Caco-2 (cell line): ENCODE measurements at regions not wholly inside any gene's neighbourhood (a gene's known extent, or its start where the extent isn't known, plus 50 kb on each side); places are given as distances from the start of the nearest gene placed in this dataset.

Source experiments
- BruUV-seq: library from RNA; stranded (reverse); fragments of 400-500 nt; replicated peaks from 2 replicates; lab custom pipeline; 2021; lab: Mats Ljungman, UMichigan
- CTCF ChIA-PET: fragments of 300-600 bp; sonication (Branson Sonifier 250); formaldehyde crosslinking; loops from one replicate; lab custom pipeline; 2022; ENCODE audit warnings: antibody characterized with exemption; lab: Charles Lee
- POLR2A ChIA-PET: fragments of 300-600 bp; sonication (Branson Sonifier 250); formaldehyde crosslinking; loops from one replicate; lab custom pipeline; 2022; ENCODE audit warnings: antibody characterized with exemption; lab: Charles Lee
- DNase-seq, 2 experiments: peaks; one replicate each; pipeline versions ENCODE4 v3.0.0 to v3.0.0-alpha.2; 2020 to 2022
- H3K27me3 ChIP-seq: replicated peaks from 2 replicates; pipeline ENCODE4 v1.6.0; 2011; ENCODE audit warnings: low read length; ENCODE audit not compliant: control insufficient read depth, insufficient read depth
- H3K36me3 ChIP-seq: 2 replicates; pipeline ENCODE4 v1.5.1; 2011; ENCODE audit warnings: low read length; ENCODE audit not compliant: control insufficient read depth, insufficient read depth
- H3K4me1 ChIP-seq: fragments of 250-450 bp; sonication (Bioruptor Pico); 2 replicates; pipeline ENCODE4 v1.5.1; 2020; ENCODE audit warnings: mild to moderate bottlenecking
- H3K4me3 ChIP-seq: 2 replicates; pipeline ENCODE4 v1.5.1; 2011; ENCODE audit warnings: low read depth, mild to moderate bottlenecking, control low read depth, low read length
- H3K9me3 ChIP-seq: fragments of 250-450 bp; sonication (Bioruptor Pico); 2 replicates; pipeline ENCODE4 v1.5.1; 2020; ENCODE audit warnings: mild to moderate bottlenecking, moderate library complexity
- H3K27ac Mint-ChIP-seq: one replicate; pipeline ENCODE4 v1.8.0; 2022; ENCODE audit warnings: mixed read lengths; ENCODE audit not compliant: unreplicated experiment
- H3K27me3 Mint-ChIP-seq: one replicate; pipeline ENCODE4 v1.8.0; 2022; ENCODE audit warnings: mixed read lengths; ENCODE audit not compliant: insufficient read depth, unreplicated experiment
- H3K36me3 Mint-ChIP-seq: one replicate; pipeline ENCODE4 v1.8.0; 2022; ENCODE audit warnings: mild to moderate bottlenecking, mixed read lengths; ENCODE audit not compliant: insufficient read depth, unreplicated experiment
- H3K4me1 Mint-ChIP-seq: one replicate; pipeline ENCODE4 v1.8.0; 2022; ENCODE audit warnings: low read depth, mixed read lengths; ENCODE audit not compliant: unreplicated experiment
- H3K4me3 Mint-ChIP-seq: one replicate; pipeline ENCODE4 v1.8.0; 2022; ENCODE audit warnings: mild to moderate bottlenecking, moderate library complexity, mixed read lengths; ENCODE audit not compliant: unreplicated experiment
- H3K9me3 Mint-ChIP-seq: one replicate; pipeline ENCODE4 v1.8.0; 2022; ENCODE audit warnings: mixed read lengths; ENCODE audit not compliant: unreplicated experiment
- CTCF ChIP-seq, 2 experiments: fragments of 200-600 bp in 1 of 2; IDR thresholded peaks; 1 replicate in 1 of 2; 2 replicates in 1 of 2; pipeline versions ENCODE4 v1.5.1 to v1.8.0; 2011 to 2022; ENCODE audit warnings: antibody characterized with exemption in 1 of 2, control low read depth in 1 of 2, inconsistent platforms in 1 of 2, low read depth in 1 of 2, low read length in 1 of 2, mild to moderate bottlenecking in 1 of 2, moderate library complexity in 1 of 2; ENCODE audit not compliant: insufficient read depth in 1 of 2, severe bottlenecking in 1 of 2, unreplicated experiment in 1 of 2
- intact Hi-C: fragments of 100-400 bp; cut with micrococcal nuclease; formaldehyde crosslinking; loops from one replicate; pipeline ENCODE4 v1.10.0; 2022; ENCODE audit not compliant: unreplicated experiment

GRCh38 chr3:139122612-139123011, 77.9 kb upstream of the PRR23C start:
- no peaks in the 10 kb centered on the region for H3K9me3 Mint-ChIP-seq
- no peak overlapping the region for H3K4me3 Mint-ChIP-seq
- peak overlapping the region; percentile 23 for H3K27ac Mint-ChIP-seq
- Histone ChIP-seq H3K27me3 (no peaks in the 10 kb centered on the region), H3K4me3 (no peak overlapping the region), H3K9me3 (no peaks in the 10 kb centered on the region), H3K4me1 (peaks cover 18% of the 10 kb centered on the region), H3K36me3 (no peaks in the 10 kb centered on the region)
- H3K4me1 Mint-ChIP-seq: peaks cover 7% of the 10 kb centered on the region
- no peaks in the 10 kb centered on the region for H3K27me3 Mint-ChIP-seq
- no peak for TF ChIP-seq CTCF (IDR thresholded peaks at IDR 0.05; ENCODE audit: insufficient read depth in 1 of 2, low read depth in 1 of 2, low read length in 1 of 2, severe bottlenecking in 1 of 2, unreplicated experiment in 1 of 2)
- DNase-seq: no peak
- intact Hi-C loops: no loop called here
- BruUV-seq: no TSS peak
- ChIA-PET POLR2A (no interaction called here), CTCF (no interaction called here)
- H3K36me3 Mint-ChIP-seq: no peaks in the 10 kb centered on the region

GRCh38 chr3:139123377-139124095, 78.8 kb upstream of the PRR23C start:
- Histone ChIP-seq H3K9me3 (no peaks in the 10 kb centered on the region), H3K36me3 (no peaks in the 10 kb centered on the region), H3K27me3 (no peaks in the 10 kb centered on the region), H3K4me1 (peaks cover 18% of the 10 kb centered on the region), H3K4me3 (no peak overlapping the region)
- intact Hi-C loops: no loop called here
- TF ChIP-seq CTCF (IDR thresholded peaks at IDR 0.05; ENCODE audit: insufficient read depth in 1 of 2, low read depth in 1 of 2, low read length in 1 of 2, severe bottlenecking in 1 of 2, unreplicated experiment in 1 of 2): no peak
- peaks cover 7% of the 10 kb centered on the region for H3K4me1 Mint-ChIP-seq
- H3K36me3 Mint-ChIP-seq: no peaks in the 10 kb centered on the region
- peaks cover 2% of the 10 kb centered on the region for H3K27me3 Mint-ChIP-seq
- no peaks in the 10 kb centered on the region for H3K9me3 Mint-ChIP-seq
- BruUV-seq: no TSS peak
- no peak overlapping the region for H3K27ac Mint-ChIP-seq
- CTCF ChIA-PET: interaction anchor here (0.8 kb wide), 1 partner anchor 11 kb away, joined by 3 read pairs; no protein-coding TSS in a partner anchor
- no peak for DNase-seq
- POLR2A ChIA-PET: no interaction called here
- H3K4me3 Mint-ChIP-seq: no peak overlapping the region

- H3K36me3 ChIP-seq: no peaks in the 10 kb centered on the region
- H3K27ac Mint-ChIP-seq: no peak overlapping the region
These were observed 79.5 kb upstream of the PRR23C start for GRCh38 chr3:139124197-139124596.

More at GRCh38 chr3:139124197-139124596, 79.5 kb upstream of the PRR23C start:
- POLR2A ChIA-PET: no interaction called here
- H3K27me3 Mint-ChIP-seq: peaks cover 4% of the 10 kb centered on the region
- TF ChIP-seq CTCF (IDR thresholded peaks at IDR 0.05; ENCODE audit: insufficient read depth in 1 of 2, low read depth in 1 of 2, low read length in 1 of 2, severe bottlenecking in 1 of 2, unreplicated experiment in 1 of 2): no peak
- H3K4me1 Mint-ChIP-seq: peaks cover 7% of the 10 kb centered on the region
- Histone ChIP-seq H3K4me1 (peaks cover 18% of the 10 kb centered on the region), H3K27me3 (no peaks in the 10 kb centered on the region), H3K9me3 (no peaks in the 10 kb centered on the region), H3K4me3 (no peak overlapping the region)
- CTCF ChIA-PET: interaction anchor here (0.8 kb wide), 1 partner anchor 12 kb away, joined by 3 read pairs; no protein-coding TSS in a partner anchor
- H3K36me3 Mint-ChIP-seq: no peaks in the 10 kb centered on the region
- no TSS peak for BruUV-seq
- H3K9me3 Mint-ChIP-seq: no peaks in the 10 kb centered on the region
- H3K4me3 Mint-ChIP-seq: no peak overlapping the region
- intact Hi-C loops: no loop called here
- DNase-seq: no peak
